Right renal cortex interstitium (tissue), 3 donors: ENCODE measurements at regions not wholly inside any gene's neighbourhood (a gene's known extent, or its start where the extent isn't known, plus 50 kb on each side); places are given as distances from the start of the nearest gene placed in this dataset.

ENCODE experiments used
- DNase-seq, 3 donors: peaks; one replicate each; pipeline ENCODE4 v3.0.0-alpha.2; 2013; ENCODE audit warnings: low read depth in 3 of 3, low spot score in 2 of 3

- no peak for DNase-seq
Measured at GRCh38 chr5:125115195-125115525, 368.7 kb upstream of the ZNF608 start.

GRCh38 chr5:125117566-125117965 is 371.1 kb upstream of the ZNF608 start:
- no peak for DNase-seq

- DNase-seq: no peak
Measured at GRCh38 chr5:125120012-125120411, 373.6 kb upstream of the ZNF608 start.

GRCh38 chr5:125125031-125125823 is 378.8 kb upstream of the ZNF608 start:
- no peak for DNase-seq

- DNase-seq: no peak
Measured at GRCh38 chr5:125126050-125126449, 379.6 kb upstream of the ZNF608 start.

GRCh38 chr5:125129151-125129806 is 382.8 kb upstream of the ZNF608 start:
- no peak for DNase-seq

GRCh38 chr5:125130591-125130990 is 384.2 kb upstream of the ZNF608 start:
- DNase-seq: no peak

GRCh38 chr5:125134216-125135081 is 388.0 kb upstream of the ZNF608 start:
- DNase-seq: no peak

- DNase-seq: no peak
Measured at GRCh38 chr5:125137535-125137934, 391.1 kb upstream of the ZNF608 start.

- no peak for DNase-seq
Measured at GRCh38 chr5:125138266-125138665, 391.8 kb upstream of the ZNF608 start.

GRCh38 chr5:125139590-125139989 is 393.2 kb upstream of the ZNF608 start:
- no peak for DNase-seq

- no peak for DNase-seq
Measured at GRCh38 chr5:125140220-125140619, 393.8 kb upstream of the ZNF608 start.

GRCh38 chr5:125140855-125141254 is 394.4 kb upstream of the ZNF608 start:
- DNase-seq: no peak

GRCh38 chr5:125142458-125142857 is 396.0 kb upstream of the ZNF608 start:
- no peak for DNase-seq

GRCh38 chr5:125143011-125143410 is 396.6 kb upstream of the ZNF608 start:
- DNase-seq: no peak

- no peak for DNase-seq
Measured at GRCh38 chr5:125148076-125148475, 401.6 kb upstream of the ZNF608 start.

- no peak for DNase-seq
Measured at GRCh38 chr5:125148706-125149105, 402.3 kb upstream of the ZNF608 start.

GRCh38 chr5:125149110-125149509 is 402.7 kb upstream of the ZNF608 start:
- DNase-seq: no peak

GRCh38 chr5:125149527-125149926 is 403.1 kb upstream of the ZNF608 start:
- DNase-seq: no peak

GRCh38 chr5:125150041-125150669 is 403.7 kb upstream of the ZNF608 start:
- no peak for DNase-seq
